ENCODE measurements at regions not wholly inside any gene's neighbourhood (a gene's known extent, or its start where the extent isn't known, plus 50 kb on each side); places are given as distances from the start of the nearest gene placed in this dataset.

DNA sequence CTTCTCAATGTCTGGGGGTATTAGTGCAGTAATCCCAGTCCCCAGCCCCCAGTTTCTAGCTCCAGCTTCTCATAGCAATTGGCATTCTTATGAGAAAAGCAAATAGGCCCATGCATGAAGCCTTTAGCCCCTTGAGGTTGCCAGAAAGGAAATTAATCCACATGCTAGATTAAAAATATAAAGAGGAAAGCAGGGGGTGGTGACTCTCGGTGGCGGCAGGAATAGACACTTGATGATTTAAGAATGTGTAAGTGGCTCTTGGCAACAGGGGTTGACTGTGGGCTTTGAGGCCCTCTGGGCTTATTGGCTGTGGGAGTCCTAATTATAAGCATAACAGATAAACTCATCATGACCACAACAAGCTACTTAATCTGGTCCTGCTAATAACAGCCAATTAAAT is 1367.3 kb upstream of the FLRT2 start:
- DNase-seq: no peak

DNA sequence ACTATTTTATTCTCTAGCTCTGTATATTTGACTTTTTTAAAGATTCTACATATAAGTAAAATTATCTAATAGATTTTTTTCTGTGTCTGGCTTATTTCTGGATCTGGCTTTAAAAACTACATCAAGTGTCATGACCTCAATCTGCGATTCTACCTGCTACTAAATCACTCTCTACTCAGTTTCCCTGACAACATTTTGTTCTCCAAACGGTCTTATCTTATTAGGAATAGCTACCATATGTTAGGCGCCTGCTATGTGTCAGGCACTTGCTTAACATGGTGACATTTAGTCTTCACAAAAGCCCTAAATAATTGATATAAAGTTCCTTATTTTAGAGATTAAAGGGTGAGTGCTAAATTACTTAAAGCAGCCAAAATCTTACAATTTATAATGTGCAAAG is 1362.9 kb upstream of the FLRT2 start:
- no peak for DNase-seq

DNA sequence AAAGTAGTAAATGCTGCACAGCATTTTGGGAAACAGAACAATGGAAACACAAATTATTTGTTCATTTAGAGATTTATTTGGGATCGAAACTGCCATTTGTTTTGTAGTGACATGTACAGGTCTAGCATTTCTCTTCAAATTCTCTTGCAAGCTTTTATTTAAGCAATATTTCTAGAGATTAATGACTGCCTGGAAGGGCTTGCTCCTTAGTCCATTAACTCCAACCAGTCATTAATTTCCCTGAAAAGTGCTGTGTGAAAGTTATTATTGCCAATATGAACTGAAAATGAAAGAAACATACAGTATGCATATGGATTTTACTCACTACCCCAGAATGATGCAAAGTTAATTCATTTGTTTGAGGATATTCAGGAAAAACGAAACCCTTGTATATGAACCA is 1349.6 kb upstream of the FLRT2 start:
- no peak for DNase-seq

DNA sequence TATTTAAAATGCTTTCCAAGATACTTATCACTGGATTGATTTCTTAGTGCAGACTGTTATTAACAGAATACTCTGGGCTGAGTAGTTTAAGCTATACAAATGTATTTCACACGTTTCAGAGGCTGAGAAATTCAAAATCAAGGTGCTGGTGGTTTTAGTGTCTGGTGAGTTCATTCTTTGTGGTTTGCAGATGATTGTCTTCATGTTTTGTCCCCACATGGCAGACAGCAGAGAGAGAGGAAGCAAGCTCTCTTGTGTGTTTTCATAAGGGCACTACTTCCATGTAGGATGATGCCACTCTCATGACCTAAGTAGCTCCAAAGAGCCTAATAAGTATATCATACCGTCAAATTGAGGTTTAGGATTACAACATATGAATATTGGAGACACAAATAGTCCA is 1348.9 kb upstream of the FLRT2 start:
- DNase-seq: no peak

GRCh38 chr14:84195514-84195913 is 1334.4 kb upstream of the FLRT2 start:
- DNase-seq: no peak

GRCh38 chr14:84197704-84198103 is 1332.2 kb upstream of the FLRT2 start:
- no peak for DNase-seq

- DNase-seq: no peak
Observed at GRCh38 chr14:84202486-84202885, 1327.5 kb upstream of the FLRT2 start.

GRCh38 chr14:84203896-84204295 is 1326.0 kb upstream of the FLRT2 start:
- DNase-seq: no peak

GRCh38 chr14:84208451-84208850 is 1321.5 kb upstream of the FLRT2 start:
- DNase-seq: no peak

DNA sequence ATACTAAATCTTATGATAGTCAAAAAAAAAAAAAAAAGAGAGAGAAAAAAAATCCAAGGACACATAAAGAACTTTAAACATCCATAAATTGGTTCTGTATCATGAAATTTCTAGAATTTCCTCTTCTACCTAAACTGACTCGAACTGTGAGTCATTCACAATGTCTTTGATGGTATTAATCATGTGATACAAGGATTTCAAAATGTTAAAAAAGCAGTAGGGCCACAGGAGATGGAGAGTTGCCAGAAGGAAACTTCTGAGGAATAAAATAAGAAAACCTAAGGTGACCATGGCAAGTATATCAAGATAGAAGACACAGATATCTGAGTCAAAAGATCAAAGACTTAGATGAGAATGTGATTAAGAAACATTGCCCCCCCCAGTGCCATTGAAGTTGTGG is 1320.9 kb upstream of the FLRT2 start:
- no peak for DNase-seq

DNA sequence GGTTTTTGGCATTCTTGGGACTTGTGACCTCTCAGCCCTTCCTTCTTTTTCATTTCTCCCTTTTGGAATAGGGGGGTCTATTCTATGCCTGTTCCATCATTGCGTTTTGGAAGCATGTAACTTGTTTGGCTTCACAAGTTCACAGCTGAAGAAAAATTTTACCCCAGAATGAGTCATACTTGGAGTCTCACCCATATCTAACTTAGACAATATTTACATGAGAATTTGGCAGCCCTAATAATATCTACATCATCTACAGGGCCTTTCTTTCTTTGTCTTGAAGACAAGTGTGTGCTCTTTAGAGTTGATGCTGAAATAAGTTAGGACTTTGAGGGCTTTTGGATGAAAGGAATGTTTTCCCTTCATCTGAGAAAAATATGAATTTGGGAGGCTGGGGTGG is 1312.9 kb upstream of the FLRT2 start:
- DNase-seq: no peak

DNA sequence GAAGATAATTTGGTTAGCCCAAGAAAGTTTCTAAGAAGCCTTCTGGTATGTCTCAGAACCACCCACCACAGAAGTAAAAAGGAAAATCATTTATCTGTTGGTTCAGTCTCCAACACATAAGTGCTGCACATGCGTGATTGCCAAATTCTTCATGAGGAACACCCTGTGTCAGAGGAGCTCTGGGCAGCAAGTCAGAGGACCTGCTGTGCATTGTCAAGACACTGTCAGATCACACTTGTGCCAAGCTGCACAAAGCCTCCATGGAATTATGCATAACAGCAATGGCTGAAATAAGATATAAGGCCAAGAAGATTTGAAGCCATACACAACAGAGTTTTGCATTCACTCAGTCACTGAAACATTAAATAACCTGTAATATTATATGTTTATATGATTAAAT is 1304.7 kb upstream of the FLRT2 start:
- DNase-seq: no peak

GRCh38 chr14:84228702-84229101 is 1301.2 kb upstream of the FLRT2 start:
- no peak for DNase-seq

DNA sequence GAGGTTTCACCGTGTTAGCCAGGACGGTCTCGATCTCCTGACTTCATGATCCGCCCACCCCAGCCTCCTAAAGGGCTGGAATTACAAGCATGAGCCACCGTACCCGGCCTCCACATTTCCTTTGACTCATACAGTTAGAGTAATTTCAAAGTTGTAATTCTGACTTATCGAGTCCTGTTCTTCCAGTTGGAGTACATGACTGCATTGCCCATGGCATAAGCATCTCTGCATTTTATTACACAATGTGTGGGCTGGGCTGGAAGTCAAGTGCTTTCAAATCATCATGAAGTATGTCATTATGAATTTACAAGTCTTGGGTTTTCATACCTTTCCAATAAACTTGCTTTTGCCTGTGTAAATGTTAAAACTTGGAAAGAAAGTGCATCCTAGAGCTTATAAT is 1295.7 kb upstream of the FLRT2 start:
- DNase-seq: no peak

GRCh38 chr14:84236290-84236689 is 1293.7 kb upstream of the FLRT2 start:
- DNase-seq: no peak

- DNase-seq: no peak
Observed at GRCh38 chr14:84237881-84238280, 1292.1 kb upstream of the FLRT2 start.

GRCh38 chr14:84247693-84248092 is 1282.3 kb upstream of the FLRT2 start:
- no peak for DNase-seq

- no peak for DNase-seq
Observed at GRCh38 chr14:84250893-84251292, 1279.1 kb upstream of the FLRT2 start.

DNA sequence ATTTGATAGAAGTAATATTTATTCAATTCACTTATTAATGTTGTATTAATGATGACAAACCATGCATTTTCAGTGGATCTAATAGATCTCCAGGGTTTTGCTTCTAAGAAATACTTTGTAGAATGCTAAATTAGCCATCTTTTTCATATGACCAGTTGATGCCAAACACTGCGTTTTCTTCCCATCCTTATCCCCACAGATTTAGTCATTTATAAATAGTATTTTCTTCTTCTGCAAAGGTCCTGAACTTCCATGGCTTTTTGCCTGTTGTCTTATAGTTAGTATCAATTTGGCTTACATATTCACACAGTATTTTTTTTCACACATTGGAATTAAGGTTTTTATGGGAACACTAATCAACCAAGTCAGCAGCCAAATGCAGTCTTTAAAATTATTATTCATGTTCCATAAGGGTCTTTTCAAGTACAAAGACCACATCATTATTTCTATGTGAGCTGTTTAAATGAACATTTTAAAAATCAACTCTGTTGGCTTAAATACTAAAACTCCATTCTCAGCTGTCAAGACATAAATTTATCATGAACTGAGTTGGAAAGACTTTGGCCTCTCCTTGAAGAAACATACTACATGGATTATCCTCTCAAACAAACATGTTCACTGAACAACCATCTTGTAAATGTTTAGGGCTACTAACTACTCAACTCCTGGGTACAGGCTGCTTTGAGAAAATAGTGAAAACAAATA is 1278.4 kb upstream of the FLRT2 start:
- DNase-seq: no peak

DNA sequence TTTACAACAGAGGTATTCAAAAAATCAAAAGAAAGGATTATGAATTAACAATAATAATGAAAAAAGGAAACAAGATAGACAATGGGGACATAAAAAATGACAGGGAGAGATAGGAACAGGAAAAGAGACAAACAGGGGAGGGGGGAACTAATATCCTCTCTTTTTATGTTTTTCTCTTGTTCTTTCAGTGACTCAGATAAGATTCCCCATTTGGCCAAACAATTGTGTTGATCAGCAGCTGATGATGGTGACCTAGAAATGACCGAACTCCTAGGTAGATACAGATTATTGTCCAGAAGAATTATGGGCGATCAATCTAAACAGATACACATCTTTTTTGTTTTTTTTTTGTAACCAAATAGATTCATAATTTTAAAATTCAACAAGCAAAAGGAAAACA is 1277.2 kb upstream of the FLRT2 start:
- DNase-seq: no peak

GRCh38 chr14:84253326-84253725 is 1276.6 kb upstream of the FLRT2 start:
- DNase-seq: no peak

GRCh38 chr14:84254290-84254689 is 1275.7 kb upstream of the FLRT2 start:
- no peak for DNase-seq

DNA sequence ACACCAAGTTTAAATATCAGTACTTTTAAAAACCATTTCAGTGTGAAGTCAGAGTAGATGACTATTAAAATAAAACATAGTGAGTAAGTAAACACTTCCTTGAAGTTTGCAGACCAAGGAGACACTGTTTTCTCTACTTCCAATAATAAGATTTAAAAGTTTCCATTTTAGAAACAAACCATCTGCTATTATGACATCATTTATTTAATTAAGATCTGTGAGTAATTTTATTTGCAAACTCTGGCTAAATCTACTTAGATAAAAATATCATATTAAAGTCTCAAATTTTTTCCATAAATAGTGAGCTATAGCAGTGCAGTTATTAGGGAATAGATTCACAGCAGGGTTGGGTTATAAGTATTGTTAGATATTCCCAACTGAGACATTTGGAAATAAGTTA is 1267.0 kb upstream of the FLRT2 start:
- no peak for DNase-seq

DNA sequence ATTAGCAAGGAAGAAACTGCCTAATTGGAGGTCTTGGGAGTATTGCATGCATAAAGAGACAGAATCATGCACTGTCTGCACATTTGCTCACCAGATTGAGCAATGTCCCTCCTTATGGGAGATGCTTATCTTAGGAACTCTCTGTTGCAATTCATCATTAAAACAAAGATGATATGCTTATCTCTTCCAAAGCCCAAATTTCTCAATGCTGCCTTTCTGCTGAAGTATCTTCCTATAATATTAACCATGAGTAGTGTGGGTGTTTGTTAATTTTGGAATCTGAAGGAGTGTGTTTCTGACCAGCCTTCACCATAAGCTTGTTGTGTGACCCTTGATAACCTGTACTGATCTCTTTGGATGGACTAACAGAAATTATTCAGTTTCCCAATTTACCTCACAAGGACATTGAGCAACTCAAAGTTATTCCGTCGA is 1257.6 kb upstream of the FLRT2 start:
- no peak for DNase-seq

GRCh38 chr14:84273181-84273580 is 1256.8 kb upstream of the FLRT2 start:
- no peak for DNase-seq

- no peak for DNase-seq
Observed at GRCh38 chr14:84282618-84283017, 1247.3 kb upstream of the FLRT2 start.

All from activated effector memory CD4-positive, alpha-beta T cell treated with anti-CD3 and anti-CD28 coated beads, Interleukin-2, amount 50 U/mL, for 16 hours (primary cell).